MCF 10A (cell line): ENCODE measurements at regions not wholly inside any gene's neighbourhood (a gene's known extent, or its start where the extent isn't known, plus 50 kb on each side); places are given as distances from the start of the nearest gene placed in this dataset.

Source experiments
- BruUV-seq: library from RNA; stranded (reverse); fragments of 400-500 nt; replicated peaks from 2 replicates; lab custom pipeline; 2021; lab: Mats Ljungman, UMichigan
- CTCF ChIA-PET: fragments of 300-600 bp; sonication (Branson Sonifier 250); formaldehyde crosslinking; extraction: SDS; loops from one replicate; lab custom pipeline; 2021; ENCODE audit warnings: antibody characterized with exemption, inconsistent platforms; lab: Yijun Ruan, JAX
- POLR2A ChIA-PET: fragments of 300-600, 350-650 bp; sonication (Branson Sonifier 250); formaldehyde crosslinking; extraction: SDS; loops from one replicate; lab custom pipeline; 2020; ENCODE audit warnings: antibody characterized with exemption, inconsistent platforms; lab: Yijun Ruan, JAX
- DNase-seq: peaks from one replicate; pipeline ENCODE4 v3.0.0-alpha.2; 2018; ENCODE audit not compliant: unreplicated experiment
- H3K27ac Mint-ChIP-seq: one replicate; pipeline ENCODE4 v1.8.0; 2022; ENCODE audit warnings: mild to moderate bottlenecking, low read depth, mixed read lengths; ENCODE audit not compliant: unreplicated experiment
- H3K27me3 Mint-ChIP-seq: one replicate; pipeline ENCODE4 v1.8.0; 2022; ENCODE audit warnings: mixed read lengths; ENCODE audit not compliant: insufficient read depth, unreplicated experiment
- H3K36me3 Mint-ChIP-seq: one replicate; pipeline ENCODE4 v1.8.0; 2022; ENCODE audit warnings: mild to moderate bottlenecking, moderate library complexity, mixed read lengths; ENCODE audit not compliant: insufficient read depth, unreplicated experiment
- H3K4me1 Mint-ChIP-seq: one replicate; pipeline ENCODE4 v1.8.0; 2022; ENCODE audit warnings: mixed read lengths; ENCODE audit not compliant: insufficient read depth, unreplicated experiment
- H3K4me3 Mint-ChIP-seq: one replicate; pipeline ENCODE4 v1.8.0; 2022; ENCODE audit warnings: mild to moderate bottlenecking, moderate library complexity, mixed read lengths; ENCODE audit not compliant: unreplicated experiment
- H3K9me3 Mint-ChIP-seq: one replicate; pipeline ENCODE4 v1.8.0; 2022; ENCODE audit warnings: mixed read lengths; ENCODE audit not compliant: unreplicated experiment
- intact Hi-C: fragments of 100-400 bp; cut with micrococcal nuclease; formaldehyde crosslinking; loops from 2 replicates; pipeline ENCODE4 v1.14.1; 2022
- TF ChIP-seq, protein P1 (sequence below): fragments of 200-600 bp; IDR thresholded peaks from one replicate; pipeline ENCODE4 v1.8.0; 2022; ENCODE audit warnings: antibody characterized with exemption, mild to moderate bottlenecking; ENCODE audit not compliant: unreplicated experiment

DNA sequence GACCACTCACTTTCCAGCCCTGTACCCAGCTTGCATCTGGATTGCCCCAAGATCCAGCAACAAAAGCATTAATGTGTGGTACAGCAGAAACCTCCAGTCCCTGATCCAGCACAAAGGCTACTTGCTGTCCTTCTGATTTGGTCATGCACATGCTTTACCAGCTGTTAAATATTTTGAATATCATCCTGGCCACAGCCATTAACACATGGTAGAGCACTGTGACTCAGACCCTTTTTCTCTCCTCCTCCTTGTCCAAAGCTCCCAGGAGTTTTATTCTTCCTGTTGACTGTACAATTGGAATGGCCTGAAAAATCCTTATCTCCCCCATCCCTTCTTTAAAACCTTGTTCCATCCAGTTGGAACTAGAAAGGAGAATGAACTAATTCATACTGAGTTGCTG lies 419.7 kb upstream of the TNP1 start:
- Mint-ChIP-seq H3K27me3 (no peaks in the 10 kb centered on the region), H3K4me1 (peaks cover 14% of the 10 kb centered on the region), H3K27ac (no peak overlapping the region), H3K9me3 (no peaks in the 10 kb centered on the region), H3K36me3 (peaks cover 7% of the 10 kb centered on the region), H3K4me3 (no peak overlapping the region)
- intact Hi-C loops: no loop called here
- ChIA-PET CTCF (no interaction called here), POLR2A (no interaction called here)
- peak; percentile 27 for DNase-seq
- TF ChIP-seq, protein P1, sequence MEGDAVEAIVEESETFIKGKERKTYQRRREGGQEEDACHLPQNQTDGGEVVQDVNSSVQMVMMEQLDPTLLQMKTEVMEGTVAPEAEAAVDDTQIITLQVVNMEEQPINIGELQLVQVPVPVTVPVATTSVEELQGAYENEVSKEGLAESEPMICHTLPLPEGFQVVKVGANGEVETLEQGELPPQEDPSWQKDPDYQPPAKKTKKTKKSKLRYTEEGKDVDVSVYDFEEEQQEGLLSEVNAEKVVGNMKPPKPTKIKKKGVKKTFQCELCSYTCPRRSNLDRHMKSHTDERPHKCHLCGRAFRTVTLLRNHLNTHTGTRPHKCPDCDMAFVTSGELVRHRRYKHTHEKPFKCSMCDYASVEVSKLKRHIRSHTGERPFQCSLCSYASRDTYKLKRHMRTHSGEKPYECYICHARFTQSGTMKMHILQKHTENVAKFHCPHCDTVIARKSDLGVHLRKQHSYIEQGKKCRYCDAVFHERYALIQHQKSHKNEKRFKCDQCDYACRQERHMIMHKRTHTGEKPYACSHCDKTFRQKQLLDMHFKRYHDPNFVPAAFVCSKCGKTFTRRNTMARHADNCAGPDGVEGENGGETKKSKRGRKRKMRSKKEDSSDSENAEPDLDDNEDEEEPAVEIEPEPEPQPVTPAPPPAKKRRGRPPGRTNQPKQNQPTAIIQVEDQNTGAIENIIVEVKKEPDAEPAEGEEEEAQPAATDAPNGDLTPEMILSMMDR: no peak
- BruUV-seq: no TSS peak

DNA sequence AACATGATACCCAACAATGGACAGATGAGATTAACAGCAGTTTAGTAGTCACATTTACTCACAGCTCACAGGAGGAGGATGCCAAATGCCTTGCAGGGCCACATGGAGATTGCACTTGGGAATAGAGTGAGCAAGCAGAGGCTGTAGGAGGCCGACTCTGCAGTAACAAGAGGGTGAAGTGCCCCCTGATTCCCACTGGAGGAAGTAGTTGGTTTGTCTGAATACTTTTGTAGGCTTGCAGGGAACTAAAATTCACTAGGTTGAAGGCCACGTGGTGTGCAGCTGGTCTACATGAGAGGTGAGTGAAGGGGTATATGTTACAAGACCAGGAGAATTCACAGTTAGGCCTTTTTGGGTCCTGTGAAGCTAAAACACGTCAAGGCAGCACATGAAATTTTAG lies 419.3 kb upstream of the TNP1 start:
- intact Hi-C loops: no loop called here
- ChIA-PET CTCF (no interaction called here), POLR2A (no interaction called here)
- DNase-seq: no peak
- no peaks in the 10 kb centered on the region for H3K9me3 Mint-ChIP-seq
- no peaks in the 10 kb centered on the region for H3K27me3 Mint-ChIP-seq
- peaks cover 7% of the 10 kb centered on the region for H3K36me3 Mint-ChIP-seq
- TF ChIP-seq, protein P1: no peak
- no peak overlapping the region for H3K27ac Mint-ChIP-seq
- H3K4me1 Mint-ChIP-seq: peaks cover 14% of the 10 kb centered on the region
- H3K4me3 Mint-ChIP-seq: no peak overlapping the region
- BruUV-seq: no TSS peak

- peaks cover 7% of the 10 kb centered on the region for H3K36me3 Mint-ChIP-seq
- peak; percentile 59 for DNase-seq
- no TSS peak for BruUV-seq
- ChIA-PET POLR2A (no interaction called here), CTCF (no interaction called here)
- intact Hi-C loops: loop anchor here (2.0 kb wide), 1 partner anchor 69 kb away; no protein-coding TSS in a partner anchor
- TF ChIP-seq, protein P1: no peak
- no peak overlapping the region for H3K4me3 Mint-ChIP-seq
- no peaks in the 10 kb centered on the region for H3K9me3 Mint-ChIP-seq
- H3K27me3 Mint-ChIP-seq: no peaks in the 10 kb centered on the region
- no peak overlapping the region for H3K27ac Mint-ChIP-seq
- peaks cover 14% of the 10 kb centered on the region for H3K4me1 Mint-ChIP-seq
Observed at GRCh38 chr2:217277646-217278398, 418.0 kb upstream of the TNP1 start.

GRCh38 chr2:217276433-217276832 lies 416.6 kb upstream of the TNP1 start:
- ChIA-PET CTCF (no interaction called here), POLR2A (no interaction called here)
- Mint-ChIP-seq H3K4me1 (peaks cover 10% of the 10 kb centered on the region), H3K4me3 (no peak overlapping the region), H3K9me3 (no peaks in the 10 kb centered on the region), H3K27me3 (no peaks in the 10 kb centered on the region), H3K36me3 (peaks cover 7% of the 10 kb centered on the region), H3K27ac (no peak overlapping the region)
- no TSS peak for BruUV-seq
- DNase-seq: no peak
- intact Hi-C loops: loop anchor here (2.0 kb wide), 1 partner anchor 68 kb away; no protein-coding TSS in a partner anchor
- TF ChIP-seq, protein P1: no peak
